Activated naive CD4-positive, alpha-beta T cell treated with anti-CD3 and anti-CD28 coated beads, Interleukin-2, amount 10 ng/mL, durations not matched to agents 7 days and 5 days (primary cell): ENCODE measurements at regions not wholly inside any gene's neighbourhood (a gene's known extent, or its start where the extent isn't known, plus 50 kb on each side); places are given as distances from the start of the nearest gene placed in this dataset.
"Not testable (repeated sequence)": the region's sequence is repeated elsewhere in the genome, so short reads cannot be mapped to it uniquely, and the experiment has no call there.

ENCODE experiments used
- CTCF ChIA-PET: fragments of 350-600 bp; sonication (Branson Sonifier 250); formaldehyde crosslinking; loops from one replicate; lab custom pipeline; 2021; ENCODE audit warnings: antibody characterized with exemption; lab: Charles Lee
- DNase-seq: peaks from one replicate; pipeline ENCODE4 v3.0.0-alpha.2; 2020
- H3K27ac Mint-ChIP-seq: one replicate; pipeline ENCODE4 v1.8.0; 2021; ENCODE audit warnings: mild to moderate bottlenecking, moderate library complexity, mixed read lengths
- H3K27me3 Mint-ChIP-seq: one replicate; pipeline ENCODE4 v1.8.0; 2021; ENCODE audit warnings: mild to moderate bottlenecking, mixed read lengths
- H3K36me3 Mint-ChIP-seq: one replicate; pipeline ENCODE4 v1.8.0; 2021; ENCODE audit warnings: mixed read lengths
- H3K4me1 Mint-ChIP-seq: one replicate; pipeline ENCODE4 v1.8.0; 2021; ENCODE audit warnings: mixed read lengths
- H3K4me3 Mint-ChIP-seq: one replicate; pipeline ENCODE4 v1.8.0; 2021; ENCODE audit warnings: mild to moderate bottlenecking, moderate library complexity, mixed read lengths
- H3K9me3 Mint-ChIP-seq: one replicate; pipeline ENCODE4 v1.8.0; 2021; ENCODE audit warnings: mixed read lengths

GRCh38 chr4:81590596-81590995 is 118.9 kb upstream of the RASGEF1B start:
- Mint-ChIP-seq H3K4me1 (no peaks in the 10 kb centered on the region), H3K27me3 (no peaks in the 10 kb centered on the region), H3K9me3 (no peaks in the 10 kb centered on the region), H3K4me3 (no peak overlapping the region), H3K27ac (no peak overlapping the region), H3K36me3 (no peaks in the 10 kb centered on the region)
- CTCF ChIA-PET, result no interaction called here
- no peak for DNase-seq

- no peak for DNase-seq
- H3K27me3 Mint-ChIP-seq, result no peaks in the 10 kb centered on the region
- no peaks in the 10 kb centered on the region for H3K4me1 Mint-ChIP-seq
- H3K36me3 Mint-ChIP-seq, result no peaks in the 10 kb centered on the region
- H3K9me3 Mint-ChIP-seq, result no peaks in the 10 kb centered on the region
- H3K4me3 Mint-ChIP-seq, result no peak overlapping the region
- CTCF ChIA-PET, result no interaction called here
- no peak overlapping the region for H3K27ac Mint-ChIP-seq
These were observed 117.6 kb upstream of the RASGEF1B start for GRCh38 chr4:81589262-81589661.

- Mint-ChIP-seq H3K27ac (no peak overlapping the region), H3K27me3 (no peaks in the 10 kb centered on the region), H3K4me1 (no peaks in the 10 kb centered on the region), H3K36me3 (no peaks in the 10 kb centered on the region), H3K4me3 (no peak overlapping the region), H3K9me3 (no peaks in the 10 kb centered on the region)
- CTCF ChIA-PET, result no interaction called here
- no peak for DNase-seq
These were observed 115.0 kb upstream of the RASGEF1B start for GRCh38 chr4:81586706-81587105.

- DNase-seq, CTCF ChIA-PET, H3K9me3 Mint-ChIP-seq, H3K4me1 Mint-ChIP-seq, H3K4me3 Mint-ChIP-seq, H3K27me3 Mint-ChIP-seq, H3K36me3 Mint-ChIP-seq, H3K27ac Mint-ChIP-seq: not testable (repeated sequence)
These were observed 109.3 kb upstream of the RASGEF1B start for GRCh38 chr4:81580994-81581374.

GRCh38 chr4:81580346-81580993 is 108.8 kb upstream of the RASGEF1B start:
- Mint-ChIP-seq H3K4me3 (no peak overlapping the region), H3K4me1 (no peaks in the 10 kb centered on the region), H3K27me3 (no peaks in the 10 kb centered on the region), H3K27ac (no peak overlapping the region), H3K9me3 (no peaks in the 10 kb centered on the region), H3K36me3 (no peaks in the 10 kb centered on the region)
- CTCF ChIA-PET, result no interaction called here
- no peak for DNase-seq

GRCh38 chr4:81577392-81577791 is 105.7 kb upstream of the RASGEF1B start:
- no peak overlapping the region for H3K27ac Mint-ChIP-seq
- H3K9me3 Mint-ChIP-seq, result no peaks in the 10 kb centered on the region
- H3K27me3 Mint-ChIP-seq, result no peaks in the 10 kb centered on the region

GRCh38 chr4:81574991-81575390 is 103.3 kb upstream of the RASGEF1B start:
- Mint-ChIP-seq H3K27ac (no peak overlapping the region), H3K4me3 (no peak overlapping the region), H3K9me3 (no peaks in the 10 kb centered on the region), H3K36me3 (no peaks in the 10 kb centered on the region), H3K27me3 (no peaks in the 10 kb centered on the region), H3K4me1 (no peaks in the 10 kb centered on the region)
- CTCF ChIA-PET, result no interaction called here
- DNase-seq, result no peak

More at GRCh38 chr4:81577392-81577791, 105.7 kb upstream of the RASGEF1B start:
- H3K36me3 Mint-ChIP-seq, result no peaks in the 10 kb centered on the region
- no peaks in the 10 kb centered on the region for H3K4me1 Mint-ChIP-seq
- H3K4me3 Mint-ChIP-seq, result no peak overlapping the region
- CTCF ChIA-PET, result no interaction called here
- no peak for DNase-seq

GRCh38 chr4:81573840-81574239 is 102.1 kb upstream of the RASGEF1B start:
- CTCF ChIA-PET, result no interaction called here
- Mint-ChIP-seq H3K9me3 (no peaks in the 10 kb centered on the region), H3K4me3 (no peak overlapping the region), H3K27me3 (no peaks in the 10 kb centered on the region), H3K36me3 (no peaks in the 10 kb centered on the region), H3K4me1 (no peaks in the 10 kb centered on the region), H3K27ac (no peak overlapping the region)
- DNase-seq, result no peak

GRCh38 chr4:81572402-81572801 is 100.7 kb upstream of the RASGEF1B start:
- Mint-ChIP-seq H3K36me3 (no peaks in the 10 kb centered on the region), H3K4me3 (no peak overlapping the region), H3K9me3 (no peaks in the 10 kb centered on the region), H3K4me1 (no peaks in the 10 kb centered on the region), H3K27ac (no peak overlapping the region), H3K27me3 (peaks cover 4% of the 10 kb centered on the region)
- no peak for DNase-seq
- CTCF ChIA-PET, result no interaction called here

- Mint-ChIP-seq H3K9me3 (no peaks in the 10 kb centered on the region), H3K27me3 (peaks cover 4% of the 10 kb centered on the region), H3K36me3 (no peaks in the 10 kb centered on the region), H3K27ac (no peak overlapping the region), H3K4me1 (no peaks in the 10 kb centered on the region), H3K4me3 (no peak overlapping the region)
- CTCF ChIA-PET, result no interaction called here
- no peak for DNase-seq
These were observed 99.4 kb upstream of the RASGEF1B start for GRCh38 chr4:81571105-81571504.

- Mint-ChIP-seq H3K36me3 (no peaks in the 10 kb centered on the region), H3K27me3 (peaks cover 7% of the 10 kb centered on the region), H3K4me1 (peaks cover 12% of the 10 kb centered on the region), H3K4me3 (no peak overlapping the region), H3K27ac (no peak overlapping the region), H3K9me3 (no peaks in the 10 kb centered on the region)
- CTCF ChIA-PET, result no interaction called here
- DNase-seq, result no peak
These were observed 94.5 kb upstream of the RASGEF1B start for GRCh38 chr4:81566161-81566591.

GRCh38 chr4:81565142-81565870 is 93.6 kb upstream of the RASGEF1B start:
- Mint-ChIP-seq H3K9me3 (no peaks in the 10 kb centered on the region), H3K36me3 (no peaks in the 10 kb centered on the region), H3K27ac (no peak overlapping the region), H3K4me1 (peaks cover 15% of the 10 kb centered on the region), H3K27me3 (peaks cover 7% of the 10 kb centered on the region), H3K4me3 (no peak overlapping the region)
- CTCF ChIA-PET, result interaction anchor here (0.7 to 1.1 kb wide), 2 partner anchors 25 to 98 kb away, joined by 4 read pairs; no protein-coding TSS in a partner anchor
- DNase-seq, result no peak

GRCh38 chr4:81564025-81564424 is 92.3 kb upstream of the RASGEF1B start:
- Mint-ChIP-seq H3K36me3 (no peaks in the 10 kb centered on the region), H3K4me3 (no peak overlapping the region), H3K27me3 (peaks cover 7% of the 10 kb centered on the region), H3K9me3 (no peaks in the 10 kb centered on the region), H3K27ac (no peak overlapping the region), H3K4me1 (peaks cover 15% of the 10 kb centered on the region)
- no peak for DNase-seq
- CTCF ChIA-PET, result no interaction called here

GRCh38 chr4:81562093-81562492 is 90.4 kb upstream of the RASGEF1B start:
- Mint-ChIP-seq H3K9me3 (no peaks in the 10 kb centered on the region), H3K36me3 (no peaks in the 10 kb centered on the region), H3K4me1 (peaks cover 15% of the 10 kb centered on the region), H3K4me3 (no peak overlapping the region), H3K27ac (no peak overlapping the region), H3K27me3 (peaks cover 3% of the 10 kb centered on the region)
- CTCF ChIA-PET, result interaction anchor here (0.8 kb wide), 1 partner anchor 44 kb away, joined by 3 read pairs; no protein-coding TSS in a partner anchor
- no peak for DNase-seq

- Mint-ChIP-seq H3K36me3 (no peaks in the 10 kb centered on the region), H3K27me3 (no peaks in the 10 kb centered on the region), H3K4me1 (peaks cover 21% of the 10 kb centered on the region), H3K27ac (no peak overlapping the region), H3K4me3 (no peak overlapping the region), H3K9me3 (peaks cover 2% of the 10 kb centered on the region)
- CTCF ChIA-PET, result no interaction called here
- no peak for DNase-seq
These were observed 85.6 kb upstream of the RASGEF1B start for GRCh38 chr4:81557306-81557705.
